Fibroblast of the aortic adventitia (primary cell): ENCODE measurements at regions not wholly inside any gene's neighbourhood (a gene's known extent, or its start where the extent isn't known, plus 50 kb on each side); places are given as distances from the start of the nearest gene placed in this dataset.
"Not testable (repeated sequence)": the region's sequence is repeated elsewhere in the genome, so short reads cannot be mapped to it uniquely, and the experiment has no call there.

Source experiments
- DNase-seq: peaks from one replicate; pipeline ENCODE4 v3.0.0-alpha.2; 2010; ENCODE audit warnings: low read depth
- H3K4me3 ChIP-seq: 2 replicates; pipeline ENCODE4 v1.5.1; 2011; ENCODE audit warnings: low read depth, mild to moderate bottlenecking, control low read depth, low read length, moderate library complexity
- CTCF ChIP-seq: IDR thresholded peaks from 2 replicates; pipeline ENCODE4 v1.5.1; 2011; ENCODE audit warnings: mild to moderate bottlenecking, low read length, control low read depth, inconsistent platforms; ENCODE audit not compliant: insufficient read depth

GRCh38 chr14:38046160-38046559 is 161.5 kb upstream of the SSTR1 start:
- no peak for DNase-seq
- TF ChIP-seq CTCF = no peak
- no peak overlapping the region for H3K4me3 ChIP-seq

- no peak overlapping the region for H3K4me3 ChIP-seq
- DNase-seq = no peak
- no peak for TF ChIP-seq CTCF
Measured at GRCh38 chr14:38047195-38047902, 160.4 kb upstream of the SSTR1 start.

GRCh38 chr14:38053666-38054065 is 154.0 kb upstream of the SSTR1 start:
- no peak for DNase-seq
- TF ChIP-seq CTCF = no peak
- no peak overlapping the region for H3K4me3 ChIP-seq

- no peak for DNase-seq
- H3K4me3 ChIP-seq = no peak overlapping the region
- TF ChIP-seq CTCF = no peak
Measured at GRCh38 chr14:38056270-38056669, 151.4 kb upstream of the SSTR1 start.

- not testable (repeated sequence) for H3K4me3 ChIP-seq, DNase-seq
Measured at GRCh38 chr14:38062223-38062622, 145.5 kb upstream of the SSTR1 start.

GRCh38 chr14:38063711-38064320 is 143.9 kb upstream of the SSTR1 start:
- TF ChIP-seq CTCF = no peak
- DNase-seq = no peak
- no peak overlapping the region for H3K4me3 ChIP-seq

GRCh38 chr14:38065106-38065762 is 142.5 kb upstream of the SSTR1 start:
- TF ChIP-seq CTCF = no peak
- DNase-seq = no peak
- no peak overlapping the region for H3K4me3 ChIP-seq
